Gastroesophageal sphincter (tissue), 4 donors: ENCODE measurements at regions not wholly inside any gene's neighbourhood (a gene's known extent, or its start where the extent isn't known, plus 50 kb on each side); places are given as distances from the start of the nearest gene placed in this dataset.

Experiments used
- ATAC-seq: fragments of 150-250 bp; one replicate; pipeline ENCODE4 v1.9.1; 2016; ENCODE audit warnings: mild to moderate bottlenecking, moderate library complexity
- H3K27ac ChIP-seq, 4 donors: fragments of 200-600 bp; sonication (generic) in 3 of 4; 1 replicate in 3 of 4; 2 replicates in 1 of 4; pipeline ENCODE4 v1.5.1; 2016 to 2019
- H3K27me3 ChIP-seq: fragments of 200-600 bp; sonication (generic); one replicate; pipeline ENCODE4 v1.5.1; 2019
- H3K36me3 ChIP-seq, 2 donors: fragments of 200-600 bp; sonication (generic); one replicate each; pipeline ENCODE4 v1.5.1; 2019; ENCODE audit warnings: control low read depth in 1 of 2
- H3K4me1 ChIP-seq, 3 donors: fragments of 200-600 bp; sonication (generic); 1 replicate in 2 of 3; 2 replicates in 1 of 3; pipeline ENCODE4 v1.5.1; 2016 to 2019; ENCODE audit warnings: control low read depth in 2 of 3
- H3K4me3 ChIP-seq, 2 donors: fragments of 200-600 bp; sonication (generic); one replicate each; pipeline ENCODE4 v1.5.1; 2019; ENCODE audit warnings: mild to moderate bottlenecking in 1 of 2, moderate library complexity in 1 of 2
- H3K9me3 ChIP-seq, 3 donors: fragments of 200-600 bp; sonication (generic); one replicate each; pipeline ENCODE4 v1.5.1; 2017 to 2019; ENCODE audit warnings: control low read depth in 2 of 3
- EP300 ChIP-seq: sonication (generic); formaldehyde crosslinking; IDR thresholded peaks from one replicate; pipeline ENCODE4 v1.6.1; 2017; ENCODE audit warnings: antibody characterized with exemption, mild to moderate bottlenecking
- POLR2A ChIP-seq, 2 donors: fragments of 450-650 bp; IDR thresholded peaks; one replicate each; pipeline ENCODE4 v1.6.1; 2017; ENCODE audit warnings: antibody characterized with exemption in 2 of 2, mild to moderate bottlenecking in 2 of 2, moderate library complexity in 1 of 2
- POLR2AphosphoS5 ChIP-seq: sonication (generic); formaldehyde crosslinking; IDR thresholded peaks from one replicate; pipeline ENCODE4 v1.6.1; 2017; ENCODE audit warnings: antibody characterized with exemption
- WGBS, 2 donors: methylation state at CpG; one replicate each; pipeline ENCODE4 v1.1.5; 2018; ENCODE audit warnings: low coverage in 1 of 2; 5-methylcytosine and 5-hydroxymethylcytosine counted together
- TF ChIP-seq, protein P1 (sequence below), 4 experiments: fragments of 200-600 bp in 2 of 4; fragments of 450-650 bp in 2 of 4; sonication (generic) in 1 of 4; IDR thresholded peaks; one replicate each; pipeline ENCODE4 v1.5.1; 2017 to 2019; ENCODE audit warnings: antibody characterized with exemption in 4 of 4, mild to moderate bottlenecking in 2 of 4, moderate library complexity in 2 of 4

DNA sequence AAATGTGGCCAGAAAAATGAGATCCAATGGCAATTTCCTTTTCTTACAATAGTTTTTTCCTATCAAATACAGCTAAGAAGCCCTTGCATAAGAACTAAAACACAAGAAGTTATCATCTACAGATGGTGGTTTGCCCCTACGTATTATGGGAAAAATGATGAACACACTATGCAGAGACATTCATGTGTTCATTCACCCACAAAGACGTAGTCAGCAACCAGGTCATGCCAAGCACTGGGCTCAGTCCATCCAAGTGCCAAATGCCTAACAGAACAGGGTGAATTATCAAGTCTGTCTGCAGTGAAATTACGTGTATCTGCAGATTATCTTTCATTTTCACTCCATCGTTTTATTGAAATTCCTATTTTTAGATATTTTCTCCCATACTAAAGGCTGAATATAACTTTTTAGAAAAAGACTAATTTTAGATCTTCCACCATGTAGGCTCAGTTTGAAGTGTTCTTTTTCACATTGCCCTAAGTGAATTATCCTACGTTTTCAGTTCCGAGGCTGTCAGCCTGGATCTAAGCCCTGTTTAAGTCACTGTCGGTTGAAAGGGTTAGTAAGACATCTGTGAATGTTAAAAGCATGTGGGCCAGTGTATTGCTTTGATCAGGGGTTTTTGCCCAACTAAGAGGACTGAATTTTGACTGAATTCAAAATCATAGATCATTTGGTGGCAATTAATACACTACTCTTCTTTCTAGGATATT, 78.1 kb upstream of the DHX40 start:
- H3K27ac ChIP-seq: peak overlapping the region in 2 of 4 donors; percentile 9 to 46
- WGBS, 2 donors: 27 to 39% methylated on average over 7 of the region's 7 CpGs

DNA sequence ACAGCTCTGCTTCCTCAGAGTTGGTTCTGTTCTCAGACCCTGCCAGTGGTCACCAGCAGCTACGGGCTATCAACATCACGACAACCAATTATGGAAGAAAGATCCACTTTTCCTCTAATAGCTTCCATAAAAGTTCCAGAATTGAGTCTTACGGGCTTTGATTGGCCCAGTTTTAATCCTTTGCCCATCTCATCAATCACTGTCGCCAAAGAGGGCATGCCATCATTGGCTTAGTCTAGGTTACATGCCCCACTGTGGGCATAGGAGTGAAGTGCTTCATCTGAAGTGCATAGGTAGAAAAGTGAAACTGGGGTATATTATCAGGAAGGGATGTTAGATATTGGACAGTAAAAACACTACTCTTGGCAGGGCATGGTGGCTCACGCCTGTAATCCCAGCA, 76.6 kb upstream of the DHX40 start:
- no peaks in the 10 kb centered on the region for H3K9me3 ChIP-seq
- ATAC-seq: no peak
- H3K4me3 ChIP-seq: no peak overlapping the region
- no peaks in the 10 kb centered on the region for H3K27me3 ChIP-seq
- H3K27ac ChIP-seq: no peak overlapping the region
- TF ChIP-seq, protein P1, sequence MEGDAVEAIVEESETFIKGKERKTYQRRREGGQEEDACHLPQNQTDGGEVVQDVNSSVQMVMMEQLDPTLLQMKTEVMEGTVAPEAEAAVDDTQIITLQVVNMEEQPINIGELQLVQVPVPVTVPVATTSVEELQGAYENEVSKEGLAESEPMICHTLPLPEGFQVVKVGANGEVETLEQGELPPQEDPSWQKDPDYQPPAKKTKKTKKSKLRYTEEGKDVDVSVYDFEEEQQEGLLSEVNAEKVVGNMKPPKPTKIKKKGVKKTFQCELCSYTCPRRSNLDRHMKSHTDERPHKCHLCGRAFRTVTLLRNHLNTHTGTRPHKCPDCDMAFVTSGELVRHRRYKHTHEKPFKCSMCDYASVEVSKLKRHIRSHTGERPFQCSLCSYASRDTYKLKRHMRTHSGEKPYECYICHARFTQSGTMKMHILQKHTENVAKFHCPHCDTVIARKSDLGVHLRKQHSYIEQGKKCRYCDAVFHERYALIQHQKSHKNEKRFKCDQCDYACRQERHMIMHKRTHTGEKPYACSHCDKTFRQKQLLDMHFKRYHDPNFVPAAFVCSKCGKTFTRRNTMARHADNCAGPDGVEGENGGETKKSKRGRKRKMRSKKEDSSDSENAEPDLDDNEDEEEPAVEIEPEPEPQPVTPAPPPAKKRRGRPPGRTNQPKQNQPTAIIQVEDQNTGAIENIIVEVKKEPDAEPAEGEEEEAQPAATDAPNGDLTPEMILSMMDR (IDR thresholded peaks at IDR 0.05): no peak
- TF ChIP-seq EP300 (no peak), POLR2A (IDR thresholded peaks at IDR 0.05) (no peak), POLR2AphosphoS5 (no peak)
- H3K4me1 ChIP-seq: peaks cover 0 to 22% (median 3%) of the 10 kb centered on the region in 3 donors
- WGBS, 2 donors: 81 to 92% methylated on average over 3 to 4 of the region's 5 CpGs
- no peaks in the 10 kb centered on the region for H3K36me3 ChIP-seq

More for the DNA sequence above, 78.1 kb upstream of the DHX40 start:
- TF ChIP-seq POLR2AphosphoS5 (no peak), POLR2A (IDR thresholded peaks at IDR 0.05) (no peak), EP300 (no peak)
- TF ChIP-seq, protein P1 (IDR thresholded peaks at IDR 0.05): no peak
- no peaks in the 10 kb centered on the region for H3K36me3 ChIP-seq
- peaks cover 0 to 35% (median 3%) of the 10 kb centered on the region in 3 donors for H3K4me1 ChIP-seq
- H3K27me3 ChIP-seq: no peaks in the 10 kb centered on the region
- no peak for ATAC-seq
- peak overlapping the region; percentile 6 to 20 for H3K4me3 ChIP-seq
- no peaks in the 10 kb centered on the region for H3K9me3 ChIP-seq

DNA sequence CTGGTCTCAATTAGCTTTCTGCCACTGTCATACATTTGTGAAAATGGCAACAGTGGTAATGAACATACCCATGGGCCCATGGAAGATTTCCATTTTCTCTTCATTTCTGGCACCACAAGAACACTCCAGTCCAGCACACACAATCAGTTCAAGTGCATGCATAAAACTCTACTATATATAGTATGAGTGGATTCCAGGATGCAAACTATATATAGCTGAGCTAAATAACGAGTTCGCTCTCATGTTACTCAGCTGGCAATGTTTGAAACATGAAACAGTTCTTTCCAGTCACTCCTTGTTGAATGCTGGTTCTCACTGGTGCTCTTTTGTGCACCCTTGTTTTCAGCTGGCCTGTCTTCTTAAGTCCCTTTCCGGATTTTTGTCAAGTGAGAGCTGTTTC, 75.2 kb upstream of the DHX40 start:
- H3K4me3 ChIP-seq: no peak overlapping the region
- ATAC-seq: no peak
- H3K9me3 ChIP-seq: no peaks in the 10 kb centered on the region
- WGBS, 2 donors: 10 to 22% methylated on average over 3 of the region's 3 CpGs
- TF ChIP-seq EP300 (no peak), POLR2A (IDR thresholded peaks at IDR 0.05) (no peak), POLR2AphosphoS5 (no peak)
- TF ChIP-seq, protein P1 (IDR thresholded peaks at IDR 0.05): no peak
- peaks cover 0 to 22% (median 3%) of the 10 kb centered on the region in 3 donors for H3K4me1 ChIP-seq
- H3K27ac ChIP-seq: no peak overlapping the region
- H3K36me3 ChIP-seq: no peaks in the 10 kb centered on the region
- no peaks in the 10 kb centered on the region for H3K27me3 ChIP-seq

GRCh38 chr17:59491353-59492090, 73.9 kb upstream of the DHX40 start:
- WGBS, 2 donors: 23 to 56% methylated on average over 2 to 4 of the region's 5 CpGs
- no peak for ATAC-seq
- no peak overlapping the region for H3K27ac ChIP-seq

More at GRCh38 chr17:59491353-59492090, 73.9 kb upstream of the DHX40 start:
- Histone ChIP-seq H3K4me1 (peaks cover 0 to 22% (median 3%) of the 10 kb centered on the region in 3 donors), H3K27me3 (no peaks in the 10 kb centered on the region), H3K36me3 (no peaks in the 10 kb centered on the region), H3K9me3 (no peaks in the 10 kb centered on the region), H3K4me3 (no peak overlapping the region)
- TF ChIP-seq EP300: no peak
- no peak for TF ChIP-seq POLR2AphosphoS5
- TF ChIP-seq POLR2A (IDR thresholded peaks at IDR 0.05): no peak
- TF ChIP-seq, protein P1 (IDR thresholded peaks at IDR 0.05): no peak
